NCI-H345 (cell line): ENCODE measurements at regions not wholly inside any gene's neighbourhood (a gene's known extent, or its start where the extent isn't known, plus 50 kb on each side); places are given as distances from the start of the nearest gene placed in this dataset.
"Not testable (repeated sequence)": the region's sequence is repeated elsewhere in the genome, so short reads cannot be mapped to it uniquely, and the experiment has no call there.

Experiments used
- DNase-seq: peaks from one replicate; lab custom pipeline; 2025; lab: John Stamatoyannopoulos, UW

DNA sequence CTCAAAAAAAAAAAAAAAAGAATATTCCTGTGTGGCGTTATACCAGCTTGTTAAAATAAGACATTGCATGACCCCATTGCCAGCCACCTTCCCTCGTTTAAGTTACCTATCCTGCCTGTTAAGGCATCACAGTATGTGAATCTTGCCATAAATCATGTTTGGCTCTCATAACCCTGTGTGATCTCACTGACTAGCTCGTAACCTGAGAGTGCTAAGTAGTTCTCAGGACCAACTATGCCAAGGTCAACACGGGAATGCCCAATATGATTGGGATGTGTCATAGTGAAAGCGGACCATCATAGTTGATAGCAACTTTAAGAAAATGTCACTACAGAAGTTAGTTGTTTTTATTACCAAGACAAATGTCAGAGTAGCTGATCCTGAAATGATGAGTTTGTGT lies 796.8 kb upstream of the CDH18 start:
- not testable (repeated sequence) for DNase-seq

DNA sequence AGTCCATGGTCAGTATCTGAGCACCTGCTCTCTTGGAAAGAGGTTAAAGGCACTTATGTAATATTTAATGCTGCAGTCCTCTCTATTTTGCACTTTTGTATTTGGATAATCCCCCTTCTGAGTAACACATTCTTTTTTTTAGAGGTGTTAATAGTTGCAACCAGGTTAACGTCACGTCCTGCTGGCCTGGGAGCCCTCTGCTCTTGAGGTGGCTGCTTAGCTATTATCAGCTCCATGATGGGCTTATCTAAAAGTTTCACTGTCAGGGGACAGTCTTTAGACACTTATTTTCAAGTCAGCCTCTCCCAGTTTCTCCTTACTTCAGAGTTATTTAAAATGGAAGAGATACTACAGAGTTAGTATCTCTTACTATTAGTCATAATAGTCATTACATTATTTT lies 795.5 kb upstream of the CDH18 start:
- not testable (repeated sequence) for DNase-seq

DNA sequence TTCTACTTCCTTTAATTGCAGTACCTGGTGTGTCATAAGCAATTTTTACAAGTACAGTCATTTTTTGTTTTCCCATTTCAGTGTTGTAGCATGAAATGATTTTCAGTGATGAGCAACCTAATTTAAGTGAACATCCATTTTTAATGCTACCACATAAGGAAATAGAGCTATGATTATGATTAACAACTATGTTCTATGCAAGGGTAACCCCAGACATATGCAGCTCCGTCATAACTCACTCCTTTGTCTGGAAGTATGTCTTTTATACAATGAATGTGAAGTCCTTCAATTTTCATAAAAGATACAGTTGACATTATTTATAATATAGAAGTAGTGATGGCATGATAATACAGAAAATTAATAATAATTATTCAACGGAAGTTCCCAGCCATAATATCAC lies 783.3 kb upstream of the CDH18 start:
- DNase-seq, result not testable (repeated sequence)

DNA sequence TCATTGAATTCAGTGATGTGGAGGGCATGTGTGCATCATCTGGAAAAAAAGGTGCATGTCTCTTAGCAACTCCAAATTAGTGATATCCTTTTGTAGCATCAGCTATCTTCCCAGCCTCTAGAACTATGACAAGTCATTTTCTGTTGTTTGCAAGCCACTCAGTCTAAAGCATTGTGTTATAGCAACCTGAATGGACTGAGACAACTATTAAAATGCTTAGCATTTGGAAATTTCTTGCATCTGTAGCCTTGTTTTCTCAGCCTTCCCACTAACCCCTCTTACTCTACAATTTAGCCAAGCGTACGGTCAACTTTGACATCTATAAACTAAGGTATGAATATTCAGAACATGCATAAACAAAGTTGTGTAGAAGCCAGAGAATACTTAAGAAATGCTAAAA lies 777.1 kb upstream of the CDH18 start:
- not testable (repeated sequence) for DNase-seq

DNA sequence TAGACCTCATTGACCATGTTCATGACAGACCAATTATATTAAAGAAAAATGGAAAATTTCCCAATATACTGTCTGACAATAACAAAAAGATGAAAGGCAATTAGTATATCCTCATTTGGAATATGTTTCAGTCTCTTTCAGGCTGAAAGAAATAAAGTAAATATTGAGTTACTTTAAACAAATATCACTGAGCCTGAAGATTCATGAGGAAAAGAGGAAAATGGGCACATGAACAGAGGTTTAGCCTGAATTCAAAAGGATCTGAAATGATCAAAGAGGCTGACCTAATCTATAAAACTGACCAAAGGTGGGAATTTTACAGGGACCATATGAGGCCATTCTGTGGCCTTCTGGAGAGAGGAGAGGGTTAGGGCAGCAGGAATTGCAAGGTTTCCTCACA lies 771.5 kb upstream of the CDH18 start:
- DNase-seq, result not testable (repeated sequence)

DNA sequence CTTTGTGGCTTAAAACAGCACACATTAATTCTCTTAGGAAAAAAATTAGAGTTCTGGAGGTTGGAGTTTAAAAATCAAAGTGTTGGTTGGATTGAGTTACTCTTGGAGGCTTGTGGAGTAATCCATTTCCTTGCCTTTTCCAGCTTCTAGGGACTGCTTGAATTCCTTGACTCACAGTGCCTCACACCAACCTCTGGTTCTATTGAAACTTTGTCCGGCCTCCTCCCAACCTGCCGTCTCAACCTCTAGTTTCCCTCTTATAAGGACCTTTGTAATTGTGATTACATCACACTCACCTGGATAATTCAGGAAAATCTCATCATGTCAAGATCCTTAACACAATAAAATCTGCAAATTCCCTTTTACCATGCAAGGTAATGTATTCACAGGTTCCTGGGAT lies 764.2 kb upstream of the CDH18 start:
- not testable (repeated sequence) for DNase-seq

DNA sequence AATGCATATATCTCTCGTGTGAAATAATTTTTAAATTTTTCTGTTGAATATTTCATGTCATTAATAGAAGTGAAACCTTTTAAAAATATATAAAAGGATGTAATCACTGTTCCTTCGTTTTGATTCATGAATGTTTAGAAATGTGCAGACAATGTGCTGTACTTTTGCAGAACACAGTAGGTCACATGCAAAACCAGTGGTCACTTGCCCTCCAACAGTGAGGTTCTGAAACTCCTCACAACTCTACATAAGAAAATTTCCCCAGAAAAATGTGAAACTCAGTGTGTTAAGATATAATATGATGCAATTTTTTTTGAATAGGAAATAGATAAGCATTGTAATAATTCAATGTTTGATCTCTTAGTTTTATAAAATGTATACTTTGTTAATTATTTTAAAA lies 747.7 kb upstream of the CDH18 start:
- not testable (repeated sequence) for DNase-seq

DNA sequence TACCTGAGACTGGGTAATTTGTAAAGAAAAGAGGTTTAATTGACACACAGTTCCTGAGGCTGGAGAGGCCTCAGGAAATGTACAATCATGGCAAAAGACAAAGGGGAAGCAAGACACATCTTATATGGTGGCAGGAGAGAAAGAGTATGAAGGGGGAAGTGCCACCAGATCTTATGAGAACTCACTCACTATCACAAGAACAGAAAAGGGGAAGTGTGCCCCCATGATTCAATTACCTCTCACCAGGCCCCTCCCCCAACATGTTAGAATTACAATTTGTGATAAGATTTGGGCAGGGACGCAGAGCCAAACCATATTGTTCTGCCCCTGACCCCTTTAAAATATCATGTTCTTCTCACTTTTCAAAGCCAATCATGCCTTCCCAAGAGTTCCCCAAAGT lies 744.2 kb upstream of the CDH18 start:
- not testable (repeated sequence) for DNase-seq

DNA sequence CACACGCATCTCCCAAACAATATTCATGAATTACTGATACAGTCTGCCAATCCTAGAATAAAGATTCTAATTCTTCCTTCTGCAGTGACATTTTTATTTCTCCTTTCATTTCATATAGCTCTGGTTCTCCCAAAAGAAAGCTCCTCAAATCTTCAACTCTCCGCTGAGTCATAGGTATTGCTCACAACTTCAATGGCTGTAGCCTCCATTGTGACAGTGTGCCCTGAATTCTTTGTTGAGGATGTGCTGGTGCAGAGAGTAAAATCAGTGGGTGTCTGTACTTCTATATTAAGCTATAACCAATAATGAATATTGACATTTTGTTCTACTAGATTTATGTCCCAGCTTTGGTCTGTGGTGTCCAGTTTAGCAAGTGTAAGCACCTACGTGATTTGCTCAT lies 733.3 kb upstream of the CDH18 start:
- DNase-seq, result not testable (repeated sequence)

DNA sequence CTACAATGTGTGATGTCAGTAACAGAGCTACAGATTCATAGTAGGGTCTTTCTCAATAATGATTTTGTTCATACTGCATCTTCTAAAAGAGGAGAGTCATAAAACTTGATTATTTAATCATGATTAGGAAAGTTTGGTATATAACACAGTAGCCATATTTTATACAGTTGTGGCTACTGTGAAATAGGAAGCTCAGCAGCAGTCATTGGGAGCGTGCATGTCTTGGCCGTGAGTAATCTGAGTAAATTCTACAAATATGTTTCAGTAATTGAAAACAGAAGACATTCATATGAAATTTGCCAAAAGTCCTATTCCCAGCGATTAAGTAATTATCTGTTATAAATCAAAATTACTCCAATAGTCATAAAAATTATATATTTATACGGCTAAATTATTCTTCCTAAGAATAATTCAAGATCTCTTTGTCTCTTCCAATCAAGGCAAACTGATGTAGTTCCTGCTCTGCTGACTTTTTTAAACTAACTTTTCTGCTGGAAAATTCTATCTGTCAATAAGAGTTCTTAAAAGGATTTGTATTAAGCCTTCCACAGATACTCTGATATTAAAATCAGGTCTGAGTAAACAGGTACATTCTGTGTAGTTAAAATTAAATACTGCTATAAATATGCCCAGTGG lies 723.6 kb upstream of the CDH18 start:
- DNase-seq, result not testable (repeated sequence)

DNA sequence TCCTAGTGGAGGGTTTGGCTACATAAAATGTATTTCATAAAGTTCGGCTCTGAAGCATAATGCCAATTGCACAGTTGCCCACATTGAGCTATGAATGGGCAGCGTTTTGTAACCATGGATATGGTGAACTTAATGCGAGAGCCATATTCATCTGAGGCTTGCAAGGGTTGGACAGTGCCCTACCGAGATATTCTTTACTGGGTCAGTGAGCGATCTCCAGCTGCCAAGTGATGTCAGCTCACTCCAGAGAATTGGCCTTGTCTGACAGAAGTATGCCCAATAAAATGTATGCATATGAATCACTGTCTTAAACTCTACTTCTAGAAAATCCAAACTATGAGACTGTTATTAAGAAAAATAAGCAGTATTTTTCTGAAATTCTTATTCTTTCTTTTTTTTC lies 719.6 kb upstream of the CDH18 start:
- DNase-seq, result not testable (repeated sequence)

DNA sequence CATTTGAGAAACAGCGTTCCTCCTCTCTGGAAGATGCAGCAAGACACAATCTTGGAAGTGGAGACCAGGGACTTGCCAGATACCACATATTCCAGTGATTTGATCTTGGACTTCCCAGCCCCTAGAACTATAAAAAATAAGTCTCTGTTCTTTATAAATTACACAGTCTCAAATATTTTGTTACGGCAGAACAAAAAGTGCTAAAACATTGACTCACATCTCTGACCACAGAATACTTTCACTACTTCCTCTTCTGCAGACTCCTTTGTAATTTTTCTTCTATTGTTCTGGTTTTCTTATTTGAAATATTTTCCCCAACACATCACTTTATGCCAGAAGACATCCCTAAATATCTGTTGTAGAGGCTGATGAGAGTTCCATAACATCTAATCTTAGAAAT lies 706.1 kb upstream of the CDH18 start:
- DNase-seq, result no peak

DNA sequence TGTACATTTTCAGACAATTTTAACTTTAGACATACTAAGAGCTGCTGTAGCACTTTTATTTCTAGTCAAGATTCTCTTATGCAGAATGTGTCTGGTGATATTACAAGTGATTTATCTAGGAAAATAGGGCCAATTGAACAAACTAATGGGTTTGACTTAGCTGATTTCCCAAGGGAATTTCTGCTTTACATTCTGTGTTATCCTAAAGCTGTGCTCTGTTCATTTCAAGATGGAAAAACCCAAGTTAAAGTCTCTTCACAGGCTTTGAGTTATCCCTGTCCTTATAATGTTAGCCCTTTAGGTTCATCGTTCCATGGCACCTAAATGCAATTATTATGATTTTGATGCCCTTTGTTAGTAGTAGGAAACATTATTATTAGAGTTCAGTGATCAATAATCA lies 704.9 kb upstream of the CDH18 start:
- DNase-seq, result no peak

DNA sequence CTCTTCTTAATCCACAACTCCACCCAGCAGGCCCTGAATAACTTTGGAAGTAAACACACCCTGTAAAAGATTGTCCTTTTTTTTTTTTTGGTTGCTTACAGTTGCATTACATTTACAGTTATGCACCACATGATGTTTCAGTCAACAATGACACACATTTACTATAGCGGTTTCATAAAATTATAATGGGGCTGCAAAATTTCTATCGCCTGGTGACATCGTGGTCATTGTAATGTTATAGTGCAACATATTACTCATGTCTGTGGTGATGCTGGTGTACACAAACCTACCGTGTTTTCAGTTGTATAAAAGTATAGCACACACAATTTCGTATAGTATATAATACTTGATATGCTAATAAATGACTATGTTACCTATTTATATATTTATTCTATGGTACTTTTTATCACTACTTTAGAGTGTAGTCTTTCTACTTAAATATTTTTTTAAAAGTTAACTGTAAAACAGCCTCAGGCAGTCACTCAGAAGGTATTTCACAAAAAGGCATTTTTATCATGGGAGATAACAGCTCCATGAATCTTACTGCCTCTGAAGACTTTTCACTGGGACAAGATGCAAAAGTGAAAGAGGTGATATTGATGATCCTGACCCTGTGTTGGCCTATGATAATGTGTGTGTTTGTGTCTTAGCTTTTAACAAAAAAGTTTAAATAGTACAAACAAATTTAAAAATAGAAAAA lies 695.4 kb upstream of the CDH18 start:
- DNase-seq, result no peak

DNA sequence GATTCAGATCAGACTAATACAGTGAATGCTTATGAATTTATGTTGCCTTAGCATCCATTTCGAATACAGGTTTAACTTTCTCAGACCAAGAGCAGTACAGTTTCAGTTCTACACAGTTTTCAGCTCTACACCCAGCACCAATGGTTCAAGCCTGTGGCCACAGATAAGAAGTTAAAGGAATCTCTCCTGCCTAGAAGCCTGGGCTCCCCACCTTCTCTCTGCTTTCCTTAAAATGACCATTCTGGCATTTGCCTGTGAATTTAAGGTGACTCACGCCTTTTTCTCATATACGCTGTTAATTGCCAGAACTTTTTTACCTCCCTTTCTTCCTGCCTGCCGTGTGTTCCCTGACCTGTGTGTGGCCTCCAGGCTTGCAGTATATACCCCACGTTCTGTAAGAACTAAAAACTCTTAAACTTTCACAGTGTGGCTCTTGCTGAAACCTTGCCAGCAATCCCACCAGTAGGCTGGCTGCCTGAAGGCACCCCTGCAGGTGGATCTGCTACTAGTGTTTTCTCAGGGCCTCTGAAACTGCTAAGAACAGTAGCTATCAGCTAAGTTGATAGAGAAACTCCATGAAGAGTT lies 692.8 kb upstream of the CDH18 start:
- DNase-seq, result no peak

DNA sequence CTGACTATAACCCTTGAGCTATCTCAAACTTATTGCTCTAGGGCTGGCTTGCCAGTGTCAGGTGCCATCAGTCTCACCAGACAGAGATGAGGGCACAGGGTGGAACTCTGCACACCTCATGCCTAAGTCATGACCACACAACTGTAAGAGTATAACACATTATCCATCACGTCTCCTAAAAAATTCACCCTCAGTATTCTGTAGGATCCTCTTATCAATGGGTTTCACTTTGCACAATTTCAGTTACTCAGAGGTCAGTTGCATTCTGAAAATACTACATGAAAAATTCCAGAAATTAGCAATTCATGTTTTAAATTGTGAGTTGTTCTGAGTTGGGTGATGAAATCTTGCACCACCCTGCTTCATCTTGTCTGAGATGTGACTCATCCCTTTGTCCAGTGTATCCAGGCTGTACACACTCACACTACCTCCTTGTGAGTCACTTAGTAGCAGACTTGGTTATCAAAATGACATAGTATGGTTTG lies 690.9 kb upstream of the CDH18 start:
- DNase-seq, result no peak

DNA sequence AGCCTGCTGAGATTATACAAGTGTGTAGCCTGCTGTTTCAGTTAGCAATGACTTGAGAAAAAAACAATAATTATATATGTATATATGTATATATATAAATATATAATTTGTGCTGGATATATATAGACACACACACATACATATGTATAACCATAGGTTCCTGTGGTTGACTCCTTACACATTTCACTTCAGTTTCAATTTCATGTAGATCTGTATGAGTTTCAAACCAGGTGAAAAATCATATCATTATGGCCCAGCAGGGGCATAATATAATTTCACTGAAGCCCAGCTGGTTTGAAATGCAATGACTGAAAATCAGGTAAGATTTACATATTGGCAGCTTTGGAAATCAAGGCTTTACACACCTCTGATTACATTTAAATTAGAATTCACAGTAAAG lies 690.4 kb upstream of the CDH18 start:
- DNase-seq, result no peak

DNA sequence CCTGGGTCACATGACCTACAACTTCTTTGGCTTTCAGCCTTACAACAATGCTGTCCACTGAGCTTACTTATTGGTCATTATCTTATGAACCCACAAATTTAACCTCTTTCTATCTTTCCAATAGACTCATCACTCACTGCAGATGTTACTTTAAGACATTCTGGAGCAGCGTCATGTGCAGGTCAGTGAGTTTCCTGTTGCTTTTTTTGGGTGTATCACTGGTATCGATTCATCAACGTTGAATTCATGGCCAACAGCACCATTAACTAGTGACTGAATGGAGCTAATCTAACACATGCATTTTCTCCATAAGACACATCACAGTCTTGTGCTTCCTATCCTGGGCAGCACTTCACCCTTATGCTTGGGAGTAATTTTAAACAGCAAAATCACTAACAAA lies 672.6 kb upstream of the CDH18 start:
- no peak for DNase-seq

DNA sequence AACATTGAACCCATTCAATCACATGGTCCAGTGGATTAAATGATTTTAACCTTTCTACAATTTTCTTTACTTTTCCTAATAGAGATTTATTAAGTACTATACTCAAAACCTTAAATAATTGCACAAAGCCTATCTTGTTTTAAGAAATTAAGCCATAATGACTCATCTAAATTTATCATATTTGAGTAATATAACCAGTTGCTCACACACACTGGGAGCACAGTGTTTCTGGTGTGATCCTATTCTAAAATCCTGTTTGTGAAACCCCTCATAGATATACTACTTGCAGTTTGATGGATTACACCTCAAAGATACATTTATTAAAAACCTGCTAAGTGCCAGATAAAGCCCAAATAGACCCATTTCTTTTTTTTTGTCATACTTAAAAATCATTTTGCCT lies 668.3 kb upstream of the CDH18 start:
- DNase-seq, result no peak

DNA sequence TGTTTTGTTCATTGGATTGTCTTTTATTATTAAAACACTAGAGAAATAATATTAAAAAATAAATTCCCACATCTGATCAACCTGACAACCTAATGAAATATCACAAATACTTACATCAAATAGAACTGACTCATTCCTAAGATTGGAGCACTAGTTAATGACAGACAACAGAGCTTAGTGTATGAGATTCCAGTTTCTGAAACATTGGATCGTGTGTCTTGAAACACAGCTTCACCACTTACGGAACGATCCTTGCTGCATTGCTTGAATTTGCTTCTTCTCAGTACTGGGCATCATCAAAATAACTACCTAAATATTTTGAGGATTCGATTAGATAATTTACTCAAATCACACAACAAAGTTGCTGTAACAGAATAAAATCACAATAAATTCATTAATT lies 667.2 kb upstream of the CDH18 start:
- no peak for DNase-seq

DNA sequence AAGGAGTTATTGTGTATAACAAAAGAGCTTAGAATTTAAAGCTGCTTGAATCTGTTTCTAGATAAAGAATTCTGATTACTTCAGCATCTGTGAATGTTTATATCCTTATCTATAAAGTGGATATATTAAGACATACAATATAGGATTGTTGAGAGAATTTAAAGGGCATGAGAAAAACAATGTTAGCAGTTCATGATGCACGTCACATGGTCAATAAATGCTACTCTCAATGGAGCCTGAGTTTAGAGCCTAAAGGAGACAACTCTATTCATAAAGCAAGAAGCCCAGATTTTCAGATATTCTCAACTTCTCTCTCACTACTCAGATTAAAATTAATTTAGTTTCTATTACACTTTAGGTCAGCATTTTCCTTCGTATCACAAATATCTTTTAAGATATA lies 666.7 kb upstream of the CDH18 start:
- no peak for DNase-seq

DNA sequence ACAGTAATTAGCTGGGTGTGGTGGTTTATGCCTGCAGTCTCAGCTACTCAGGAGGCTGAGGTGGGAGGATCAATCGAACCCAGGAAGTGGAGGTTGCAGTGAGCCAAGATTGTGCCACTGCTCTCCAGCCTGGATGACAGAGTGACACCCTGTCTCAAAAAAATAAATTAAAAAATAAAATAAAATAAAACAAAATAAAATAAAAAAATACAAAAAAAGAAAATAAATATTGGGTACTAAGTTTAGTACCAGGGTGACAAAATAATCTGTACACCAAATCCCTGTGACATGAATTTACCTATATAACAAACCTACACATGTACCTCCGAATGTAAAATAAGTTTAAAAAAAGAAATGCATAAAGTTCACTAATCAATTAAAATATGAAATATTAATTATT lies 666.0 kb upstream of the CDH18 start:
- DNase-seq, result no peak

DNA sequence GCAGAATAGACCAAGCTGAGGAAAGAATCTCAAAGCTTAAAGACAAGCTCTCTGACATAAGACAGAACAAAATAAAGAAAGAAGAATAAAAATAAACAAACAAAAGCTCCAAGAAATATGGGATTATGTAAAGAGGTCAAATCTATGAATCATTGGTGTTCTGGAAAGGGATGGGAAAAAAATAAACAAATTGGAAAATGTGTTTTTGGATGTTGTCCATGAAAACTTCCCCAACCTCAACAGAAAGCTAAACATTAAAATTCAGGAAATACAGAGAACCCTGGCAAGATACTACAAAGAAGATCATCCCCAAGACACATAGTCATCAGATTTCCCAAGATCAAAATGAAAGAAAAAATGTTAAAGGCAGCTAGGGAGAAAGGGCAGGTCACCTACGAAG lies 662.0 kb upstream of the CDH18 start:
- DNase-seq, result no peak

DNA sequence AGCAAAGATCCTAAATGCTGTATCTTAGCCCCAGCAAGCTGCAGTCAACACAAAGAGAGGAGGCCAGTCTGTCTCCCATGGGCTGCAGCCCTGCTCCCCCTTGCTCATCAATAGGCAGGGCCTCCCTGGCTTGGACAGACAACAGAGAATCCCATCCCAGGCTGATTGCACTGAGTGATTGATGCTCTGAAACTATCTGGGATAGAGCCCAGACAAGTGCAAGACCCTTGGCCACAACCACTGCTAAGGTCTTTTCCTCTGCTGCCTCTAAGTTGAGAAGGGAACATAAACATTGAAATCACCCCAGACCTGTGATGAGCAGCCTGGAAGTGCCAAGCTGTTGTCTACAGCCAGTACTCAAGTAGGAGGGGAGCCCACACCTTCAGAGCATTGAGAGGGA lies 661.0 kb upstream of the CDH18 start:
- no peak for DNase-seq
